GM18868 (cell line): ENCODE measurements at regions not wholly inside any gene's neighbourhood (a gene's known extent, or its start where the extent isn't known, plus 50 kb on each side); places are given as distances from the start of the nearest gene placed in this dataset.
"Not testable (repeated sequence)": the region's sequence is repeated elsewhere in the genome, so short reads cannot be mapped to it uniquely, and the experiment has no call there.

Source experiments
- ATAC-seq: cut with Tn5 transposase; IDR thresholded peaks from one replicate; pipeline ENCODE4 v1.9.1; 2021; ENCODE audit warnings: mild to moderate bottlenecking, moderate library complexity; ENCODE audit not compliant: unreplicated experiment

- ATAC-seq, result no peak
Observed at GRCh38 chr4:43089730-43090129, 197.2 kb downstream of the GRXCR1 start.

- ATAC-seq, result no peak
Observed at GRCh38 chr4:43103048-43103447, 210.5 kb downstream of the GRXCR1 start.

GRCh38 chr4:43112139-43112538 lies 219.6 kb downstream of the GRXCR1 start:
- ATAC-seq, result no peak

- no peak for ATAC-seq
Observed at GRCh38 chr4:43113196-43113595, 220.7 kb downstream of the GRXCR1 start.

GRCh38 chr4:43126595-43126994 lies 234.1 kb downstream of the GRXCR1 start:
- peak; percentile 45 for ATAC-seq

- ATAC-seq, result no peak
Observed at GRCh38 chr4:43130228-43131021, 237.9 kb downstream of the GRXCR1 start.

GRCh38 chr4:43132010-43132582 lies 239.6 kb downstream of the GRXCR1 start:
- peak; percentile 91 for ATAC-seq

GRCh38 chr4:43133566-43133965 lies 241.1 kb downstream of the GRXCR1 start:
- ATAC-seq, result no peak

GRCh38 chr4:43136752-43137151 lies 244.2 kb downstream of the GRXCR1 start:
- ATAC-seq, result no peak

GRCh38 chr4:43146198-43146597 lies 253.7 kb downstream of the GRXCR1 start:
- ATAC-seq, result no peak

GRCh38 chr4:43148481-43148880 lies 256.0 kb downstream of the GRXCR1 start:
- no peak for ATAC-seq

GRCh38 chr4:43163101-43163792 lies 270.7 kb downstream of the GRXCR1 start:
- ATAC-seq, result peak; percentile 94

GRCh38 chr4:43189741-43190140 lies 297.2 kb downstream of the GRXCR1 start:
- ATAC-seq, result no peak

GRCh38 chr4:43212576-43212975 lies 320.1 kb downstream of the GRXCR1 start:
- not testable (repeated sequence) for ATAC-seq

GRCh38 chr4:43223820-43224219 lies 331.3 kb downstream of the GRXCR1 start:
- no peak for ATAC-seq

- no peak for ATAC-seq
Observed at GRCh38 chr4:43224559-43224958, 332.0 kb downstream of the GRXCR1 start.

- ATAC-seq, result no peak
Observed at GRCh38 chr4:43233321-43233720, 340.8 kb downstream of the GRXCR1 start.

- ATAC-seq, result no peak
Observed at GRCh38 chr4:43234626-43235415, 342.3 kb downstream of the GRXCR1 start.

- no peak for ATAC-seq
Observed at GRCh38 chr4:43238008-43238407, 345.5 kb downstream of the GRXCR1 start.

- ATAC-seq, result no peak
Observed at GRCh38 chr4:43238585-43238984, 346.1 kb downstream of the GRXCR1 start.

- no peak for ATAC-seq
Observed at GRCh38 chr4:43241104-43241503, 348.6 kb downstream of the GRXCR1 start.
